Stomach (tissue), 4 donors: ENCODE measurements at regions not wholly inside any gene's neighbourhood (a gene's known extent, or its start where the extent isn't known, plus 50 kb on each side); places are given as distances from the start of the nearest gene placed in this dataset.
"Not testable (repeated sequence)": the region's sequence is repeated elsewhere in the genome, so short reads cannot be mapped to it uniquely, and the experiment has no call there.

ENCODE experiments used
- POLR2AphosphoS5 ChIP-seq, 3 donors: sonication (generic); formaldehyde crosslinking; IDR thresholded peaks; one replicate each; pipeline ENCODE4 v1.6.1; 2016; ENCODE audit warnings: antibody characterized with exemption in 3 of 3
- TF ChIP-seq, protein P1 (sequence below), 7 experiments: fragments of 450-650 bp in 4 of 7; fragments of 200-600 bp in 3 of 7; sonication (generic) in 3 of 7; IDR thresholded peaks; one replicate each; pipeline ENCODE4 v1.5.1; 2016 to 2019; ENCODE audit warnings: antibody characterized with exemption in 7 of 7, control low read depth in 2 of 7, mild to moderate bottlenecking in 1 of 7

DNA sequence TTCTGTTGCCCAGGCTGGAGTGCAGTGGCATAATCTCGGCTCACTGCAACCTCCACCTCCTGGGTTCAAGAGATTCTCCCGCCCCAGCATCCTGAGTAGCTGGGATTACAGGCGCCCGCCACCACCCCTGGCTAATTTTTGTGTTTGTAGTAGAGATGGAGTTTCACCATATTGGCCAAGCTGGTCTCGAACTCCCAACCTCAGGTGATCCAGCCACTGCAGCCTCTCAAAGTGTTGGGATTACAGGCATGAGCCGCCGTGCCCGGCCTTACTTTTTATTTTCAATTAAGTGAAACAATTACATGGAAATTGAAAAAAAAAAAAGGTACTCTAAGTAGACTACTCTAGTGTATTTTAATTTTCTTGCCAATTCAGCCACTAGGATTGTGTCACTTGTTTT, 145.2 kb downstream of the SNRPN start:
- TF ChIP-seq, protein P1, sequence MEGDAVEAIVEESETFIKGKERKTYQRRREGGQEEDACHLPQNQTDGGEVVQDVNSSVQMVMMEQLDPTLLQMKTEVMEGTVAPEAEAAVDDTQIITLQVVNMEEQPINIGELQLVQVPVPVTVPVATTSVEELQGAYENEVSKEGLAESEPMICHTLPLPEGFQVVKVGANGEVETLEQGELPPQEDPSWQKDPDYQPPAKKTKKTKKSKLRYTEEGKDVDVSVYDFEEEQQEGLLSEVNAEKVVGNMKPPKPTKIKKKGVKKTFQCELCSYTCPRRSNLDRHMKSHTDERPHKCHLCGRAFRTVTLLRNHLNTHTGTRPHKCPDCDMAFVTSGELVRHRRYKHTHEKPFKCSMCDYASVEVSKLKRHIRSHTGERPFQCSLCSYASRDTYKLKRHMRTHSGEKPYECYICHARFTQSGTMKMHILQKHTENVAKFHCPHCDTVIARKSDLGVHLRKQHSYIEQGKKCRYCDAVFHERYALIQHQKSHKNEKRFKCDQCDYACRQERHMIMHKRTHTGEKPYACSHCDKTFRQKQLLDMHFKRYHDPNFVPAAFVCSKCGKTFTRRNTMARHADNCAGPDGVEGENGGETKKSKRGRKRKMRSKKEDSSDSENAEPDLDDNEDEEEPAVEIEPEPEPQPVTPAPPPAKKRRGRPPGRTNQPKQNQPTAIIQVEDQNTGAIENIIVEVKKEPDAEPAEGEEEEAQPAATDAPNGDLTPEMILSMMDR (IDR thresholded peaks at IDR 0.05): not testable (repeated sequence)
- not testable (repeated sequence) for TF ChIP-seq POLR2AphosphoS5 (IDR thresholded peaks at IDR 0.05)
